NCI-H82 (cell line): ENCODE measurements at regions not wholly inside any gene's neighbourhood (a gene's known extent, or its start where the extent isn't known, plus 50 kb on each side); places are given as distances from the start of the nearest gene placed in this dataset.
A peak's percentile ranks its signal among the peaks of the same experiment; 100 is the strongest.
"Not testable (repeated sequence)": the region's sequence is repeated elsewhere in the genome, so short reads cannot be mapped to it uniquely, and the experiment has no call there.

Source experiments
- DNase-seq: peaks from one replicate; lab custom pipeline; 2025; lab: John Stamatoyannopoulos, UW

- DNase-seq = no peak
Observed at GRCh38 chr12:11539156-11539555, 110.3 kb upstream of the ETV6 start.

DNA sequence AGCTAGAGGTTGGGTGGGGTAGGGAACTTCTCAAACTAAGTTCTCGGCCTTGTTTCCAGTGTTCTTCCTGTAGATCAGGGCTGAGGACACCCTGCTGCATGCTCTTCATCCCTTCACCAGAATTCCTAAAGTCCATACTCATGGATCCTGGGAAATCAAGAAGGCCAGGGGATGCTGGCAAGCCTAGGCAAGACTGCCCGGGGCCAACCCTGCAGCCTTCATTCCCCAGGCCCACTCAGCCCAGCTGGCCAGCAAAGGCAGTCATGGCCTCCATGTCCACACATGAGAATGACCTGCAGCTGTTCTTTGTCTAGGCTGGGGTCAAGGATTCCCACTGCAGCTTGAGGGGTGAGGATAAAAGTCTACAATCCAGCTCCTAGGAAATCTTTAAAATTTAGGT lies 109.3 kb upstream of the ETV6 start:
- no peak for DNase-seq

GRCh38 chr12:11540615-11541310 lies 108.7 kb upstream of the ETV6 start:
- no peak for DNase-seq

DNA sequence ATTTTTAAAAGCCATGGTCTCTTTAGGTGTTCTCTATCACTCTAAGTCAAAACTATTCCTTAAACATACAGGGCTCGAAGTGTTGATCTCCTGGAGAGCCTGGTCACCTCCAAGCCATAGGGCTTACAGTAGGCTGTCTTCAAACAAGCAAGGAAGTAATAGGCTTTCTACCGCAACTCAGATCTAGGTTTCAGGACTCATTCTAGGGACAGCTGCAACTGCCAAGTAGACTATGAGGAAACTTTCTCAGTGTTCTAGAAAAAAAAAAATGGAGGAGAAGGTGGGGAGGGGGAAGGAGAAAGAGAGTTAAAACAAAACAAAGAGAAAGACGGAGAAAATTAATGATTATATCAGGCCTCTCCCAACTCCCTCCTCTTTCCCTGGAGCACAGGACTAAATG lies 106.9 kb upstream of the ETV6 start:
- no peak for DNase-seq

GRCh38 chr12:11543457-11544158 lies 105.9 kb upstream of the ETV6 start:
- no peak for DNase-seq

DNA sequence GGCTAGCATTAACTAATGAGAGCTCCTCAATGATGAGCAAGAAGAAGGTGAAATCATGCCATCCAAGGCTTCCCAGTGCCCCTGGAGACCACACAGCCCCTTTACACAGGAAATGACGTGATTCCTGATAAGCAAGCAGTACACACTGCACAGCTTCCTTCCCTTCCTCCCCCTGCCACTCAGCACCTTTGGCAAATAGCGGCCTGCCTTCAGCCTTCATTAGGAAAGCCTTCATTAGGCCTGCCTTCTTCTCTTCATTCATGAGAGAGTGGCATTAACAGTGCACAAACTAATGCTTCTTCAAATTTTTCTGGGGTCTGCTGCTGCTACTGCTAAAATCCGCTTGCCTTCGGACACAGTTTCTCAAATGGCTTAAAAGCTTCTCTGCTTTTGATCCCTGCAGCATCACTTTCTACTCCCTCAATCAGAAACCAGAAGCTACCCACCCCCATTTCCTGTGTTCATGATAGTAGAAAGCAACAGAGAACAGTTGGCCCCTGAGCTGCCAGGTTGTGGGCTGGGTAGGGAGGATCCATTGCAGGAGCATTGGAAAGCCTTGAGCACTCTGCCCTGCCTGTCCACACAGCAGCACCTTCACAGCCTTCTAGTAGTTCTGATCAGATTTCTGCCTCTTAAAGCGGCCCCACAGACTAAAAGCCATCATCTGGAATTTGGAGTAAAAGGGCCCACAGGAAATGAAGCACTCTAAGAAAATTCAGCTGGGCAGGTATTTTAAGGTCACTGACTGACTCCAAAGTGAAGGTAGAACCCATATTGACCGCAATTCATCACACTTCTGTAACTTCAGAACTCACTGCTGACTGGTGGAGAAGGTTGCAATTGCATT lies 103.8 kb upstream of the ETV6 start:
- DNase-seq = peak; percentile 8

DNA sequence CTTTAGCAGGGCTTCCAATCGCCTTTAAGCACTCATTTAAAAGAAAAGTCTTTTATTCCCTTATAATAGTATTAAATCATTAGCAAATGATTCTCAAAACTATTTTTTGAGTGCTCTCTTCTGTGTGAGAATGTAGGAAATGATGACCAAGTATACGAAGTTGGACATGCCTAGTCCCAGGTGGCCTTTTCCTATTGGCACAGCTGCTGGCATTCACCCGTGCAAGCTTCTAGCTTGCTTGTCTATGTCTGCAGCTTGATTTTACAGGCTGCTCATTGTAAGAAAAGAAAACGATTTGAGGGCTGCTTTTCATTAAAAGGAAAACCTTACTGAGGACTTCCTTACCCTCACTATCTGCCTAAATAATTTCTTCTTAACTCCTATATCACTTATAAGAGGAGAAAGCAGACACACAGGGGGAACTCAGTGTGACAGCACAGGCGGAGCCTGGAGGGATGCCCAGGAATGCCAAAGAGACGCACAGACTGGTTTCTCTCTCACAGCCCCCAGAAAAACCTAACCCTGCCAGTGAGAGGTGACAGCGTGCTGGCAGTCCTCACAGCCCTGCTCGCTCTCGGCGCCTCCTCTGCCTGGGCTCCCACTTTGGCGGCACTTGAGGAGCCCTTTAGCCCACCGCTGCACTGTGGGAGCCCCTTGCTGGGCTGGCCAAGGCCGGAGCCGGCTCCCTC lies 102.7 kb upstream of the ETV6 start:
- not testable (repeated sequence) for DNase-seq

GRCh38 chr12:11547271-11547646 lies 102.2 kb upstream of the ETV6 start:
- DNase-seq = peak; percentile 7

DNA sequence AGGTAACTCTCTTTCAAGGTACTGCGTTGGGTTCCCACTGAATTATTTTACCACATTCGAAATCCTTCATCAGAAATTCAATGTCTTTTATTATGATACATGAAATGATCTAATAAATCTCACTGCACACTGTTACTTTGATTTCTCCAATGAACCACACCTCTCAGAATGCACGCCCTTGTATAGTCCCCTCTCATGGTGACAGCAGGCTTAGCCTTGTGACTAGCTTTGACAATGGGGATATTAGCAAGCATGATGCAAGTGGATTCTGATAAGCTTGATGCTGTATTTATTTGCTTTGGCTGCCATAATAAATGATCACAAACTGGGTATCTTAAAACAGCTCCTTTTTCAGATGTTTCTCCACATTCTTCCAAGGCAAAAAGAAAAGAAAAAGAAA lies 100.4 kb upstream of the ETV6 start:
- DNase-seq = no peak

DNA sequence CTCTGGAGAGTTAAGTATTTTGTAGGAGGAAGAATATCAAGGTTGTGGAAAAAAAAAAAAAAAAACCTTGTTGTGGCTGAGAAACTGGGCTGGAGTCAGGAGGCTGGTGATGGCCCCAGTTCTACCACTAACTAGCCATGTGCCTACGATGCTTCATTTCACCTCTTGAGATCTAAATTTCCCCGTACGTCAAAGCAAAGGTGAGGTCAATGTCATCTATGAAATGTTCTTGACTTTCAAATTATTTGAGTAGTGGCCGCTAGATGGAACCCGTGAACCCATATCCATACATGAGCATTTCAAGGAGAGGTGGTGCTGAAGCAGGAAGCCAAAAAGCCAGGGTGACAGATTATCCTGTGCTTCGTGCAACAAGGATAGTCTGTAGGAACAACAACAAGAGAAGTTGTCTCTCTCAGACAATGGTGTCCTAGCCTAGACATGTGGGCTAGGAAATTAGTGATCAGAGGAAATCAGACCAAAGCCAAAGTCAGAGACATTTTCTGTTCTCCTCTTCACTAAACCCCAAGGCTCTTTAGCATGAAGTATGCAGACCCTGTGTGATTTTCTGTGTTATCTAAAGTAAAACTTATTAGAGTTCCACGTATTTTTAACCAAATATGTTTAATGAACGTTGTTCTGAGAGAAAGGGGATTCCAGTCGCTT lies 95.5 kb upstream of the ETV6 start:
- DNase-seq = peak; percentile 80

DNA sequence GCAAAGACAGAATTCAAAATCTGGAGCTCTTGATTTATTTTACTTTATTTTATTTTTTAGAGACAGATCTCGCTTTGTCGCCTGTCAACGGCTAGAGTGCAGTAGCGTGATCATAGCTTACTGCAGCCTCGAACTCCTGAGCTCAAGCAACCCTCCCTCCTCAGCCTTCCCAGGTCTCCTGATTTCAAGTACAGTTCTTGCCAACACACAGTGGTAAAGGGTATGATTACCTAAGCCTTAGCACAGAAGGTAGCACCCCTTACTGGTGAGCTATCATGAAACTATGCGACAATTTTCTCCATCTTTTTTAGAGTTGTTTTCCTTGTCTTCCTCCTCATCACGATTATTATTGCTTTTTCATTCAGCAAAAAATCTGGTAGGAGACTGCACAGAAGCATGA lies 94.3 kb upstream of the ETV6 start:
- no peak for DNase-seq

GRCh38 chr12:11555743-11556625 lies 93.5 kb upstream of the ETV6 start:
- DNase-seq = no peak

DNA sequence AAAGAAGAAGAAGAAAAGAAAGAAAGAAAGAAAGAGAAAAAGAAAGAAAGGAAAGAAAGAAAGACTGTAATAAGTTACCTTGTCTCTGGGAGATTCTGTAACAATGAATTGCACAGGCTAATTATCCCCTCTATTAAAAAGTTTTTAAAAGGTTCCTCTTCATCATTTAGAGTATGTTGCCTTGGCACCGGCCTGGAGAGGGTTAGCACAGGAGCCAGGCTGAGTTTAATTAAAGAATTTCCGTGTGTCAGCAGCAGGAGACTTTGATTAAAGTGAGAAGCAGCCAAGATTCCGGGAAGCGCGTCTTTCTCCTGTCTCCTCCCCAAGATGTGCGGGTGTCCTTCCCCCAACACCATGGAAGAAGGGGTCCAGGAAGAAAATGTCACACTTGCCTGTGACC lies 92.8 kb upstream of the ETV6 start:
- no peak for DNase-seq

DNA sequence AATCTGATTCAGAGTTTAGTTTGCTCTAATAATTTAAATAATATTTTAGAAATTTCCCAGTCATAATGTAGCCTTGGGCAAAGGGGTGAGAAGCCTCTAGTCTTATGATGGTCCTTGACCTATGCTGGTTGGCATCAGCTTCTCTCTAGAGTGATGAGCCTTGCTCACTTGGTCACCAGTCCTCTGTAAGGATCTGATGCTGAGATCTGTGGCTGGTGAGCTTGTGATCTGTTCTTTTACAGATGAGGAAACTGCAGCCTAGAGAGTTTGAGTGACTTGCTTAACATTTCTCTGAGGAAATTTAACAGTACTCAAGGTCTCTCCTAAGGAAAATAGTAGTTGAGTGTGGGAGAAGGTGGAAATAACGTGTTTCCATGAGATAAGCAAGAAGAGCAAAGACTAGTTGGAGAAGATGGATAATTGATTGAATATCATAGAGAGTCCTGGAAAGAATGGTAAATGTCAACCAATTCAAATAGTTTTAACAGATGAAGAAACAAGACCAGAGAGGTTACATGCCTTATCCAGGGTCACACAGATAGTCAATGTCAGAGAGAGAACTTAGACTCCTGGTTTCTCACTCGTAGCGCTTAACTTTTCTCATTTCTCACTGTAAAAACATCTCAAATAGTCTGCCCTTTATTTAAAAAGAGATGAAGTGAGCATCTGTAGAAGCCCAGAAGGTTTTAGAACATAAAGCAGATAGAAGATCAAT lies 89.7 kb upstream of the ETV6 start:
- no peak for DNase-seq

GRCh38 chr12:11561411-11561810 lies 88.1 kb upstream of the ETV6 start:
- DNase-seq = no peak

DNA sequence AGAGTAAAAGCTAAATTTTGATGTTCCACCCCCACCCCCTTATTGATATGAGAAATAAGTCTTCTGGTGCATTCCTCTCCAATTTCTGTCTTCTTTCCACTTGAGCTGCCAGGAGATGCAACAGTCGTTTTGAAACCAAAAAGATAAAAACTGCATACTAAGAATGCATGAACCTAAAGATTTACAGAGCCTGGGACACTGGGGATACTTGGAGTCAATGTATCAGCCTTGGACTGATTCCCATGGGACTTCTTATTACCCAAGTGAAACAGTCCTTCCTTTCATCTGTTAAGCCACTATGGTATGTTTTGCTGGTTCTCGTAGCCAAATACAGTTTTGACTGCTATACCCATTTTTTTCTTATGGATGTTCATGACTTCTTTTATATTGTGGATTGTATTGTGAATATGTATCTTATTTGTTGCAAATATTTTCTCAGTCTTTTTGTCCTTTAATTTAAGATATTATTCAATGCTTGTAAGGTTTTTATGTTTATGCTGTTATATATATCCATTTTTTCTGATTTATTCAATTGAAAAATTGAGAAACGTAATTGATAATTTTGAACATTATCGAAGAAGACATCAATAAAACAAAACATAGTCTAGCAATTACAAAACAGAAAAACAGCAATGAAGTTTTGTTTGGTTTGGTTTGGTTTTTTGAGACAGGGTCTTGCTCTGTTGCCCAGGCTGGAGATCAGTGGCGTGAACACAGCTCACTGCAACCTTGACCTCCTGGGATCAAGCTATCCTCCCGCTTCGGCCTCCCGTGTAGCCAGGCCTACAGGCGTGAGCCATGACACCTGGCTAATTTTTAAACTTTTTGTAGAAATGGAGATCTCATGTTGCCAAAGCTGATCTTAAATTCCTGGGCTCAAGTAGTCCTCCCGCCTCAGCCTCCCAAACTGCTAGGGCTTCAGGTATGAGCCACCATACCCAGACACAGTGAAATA lies 85.4 kb upstream of the ETV6 start:
- peak; percentile 18 for DNase-seq

- DNase-seq = no peak
Observed at GRCh38 chr12:11564984-11565651, 84.4 kb upstream of the ETV6 start.

DNA sequence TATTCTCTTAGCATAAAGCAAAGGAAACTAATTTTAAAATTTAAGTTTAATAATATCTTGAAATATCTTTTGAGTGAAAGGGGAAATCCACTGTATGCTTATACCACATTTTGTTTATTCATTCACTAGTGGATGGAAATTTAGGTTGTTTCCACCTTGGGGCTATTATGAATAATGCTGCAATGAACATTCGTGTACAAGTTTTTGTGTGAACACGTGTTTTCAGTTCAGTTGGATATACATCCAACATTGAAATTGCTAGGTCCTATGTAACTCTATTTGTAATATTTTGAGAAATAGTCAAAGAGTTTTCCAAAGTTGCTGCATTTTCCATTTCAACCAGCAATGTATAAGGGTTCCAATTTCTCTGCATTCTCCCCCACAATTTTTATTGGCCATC lies 83.7 kb upstream of the ETV6 start:
- DNase-seq = no peak
